SKM-1 (cell line): ENCODE measurements at regions not wholly inside any gene's neighbourhood (a gene's known extent, or its start where the extent isn't known, plus 50 kb on each side); places are given as distances from the start of the nearest gene placed in this dataset.
"Not testable (repeated sequence)": the region's sequence is repeated elsewhere in the genome, so short reads cannot be mapped to it uniquely, and the experiment has no call there.

Experiments used
- DNase-seq: peaks from one replicate; lab custom pipeline; 2025; ENCODE audit not compliant: unreplicated experiment; lab: John Stamatoyannopoulos, UW

GRCh38 chr15:96053781-96054428, 276.6 kb upstream of the NR2F2 start:
- no peak for DNase-seq

GRCh38 chr15:96054621-96055020, 275.9 kb upstream of the NR2F2 start:
- no peak for DNase-seq

- no peak for DNase-seq
Observed at GRCh38 chr15:96058103-96058851, 272.2 kb upstream of the NR2F2 start.

GRCh38 chr15:96058852-96059103, 271.7 kb upstream of the NR2F2 start:
- not testable (repeated sequence) for DNase-seq

- DNase-seq, result not testable (repeated sequence)
Observed at GRCh38 chr15:96060591-96060990, 269.9 kb upstream of the NR2F2 start.

GRCh38 chr15:96064351-96064756, 266.1 kb upstream of the NR2F2 start:
- no peak for DNase-seq

GRCh38 chr15:96066126-96066525, 264.4 kb upstream of the NR2F2 start:
- no peak for DNase-seq

GRCh38 chr15:96066852-96067495, 263.5 kb upstream of the NR2F2 start:
- no peak for DNase-seq

- DNase-seq, result no peak
Observed at GRCh38 chr15:96067677-96068076, 262.8 kb upstream of the NR2F2 start.

GRCh38 chr15:96068897-96069296, 261.6 kb upstream of the NR2F2 start:
- no peak for DNase-seq

- DNase-seq, result no peak
Observed at GRCh38 chr15:96070636-96071035, 259.9 kb upstream of the NR2F2 start.

GRCh38 chr15:96072821-96073220, 257.7 kb upstream of the NR2F2 start:
- DNase-seq, result no peak

- no peak for DNase-seq
Observed at GRCh38 chr15:96073908-96074307, 256.6 kb upstream of the NR2F2 start.

GRCh38 chr15:96075895-96076294, 254.6 kb upstream of the NR2F2 start:
- no peak for DNase-seq

- DNase-seq, result no peak
Observed at GRCh38 chr15:96076350-96076749, 254.2 kb upstream of the NR2F2 start.

GRCh38 chr15:96079041-96079440, 251.5 kb upstream of the NR2F2 start:
- no peak for DNase-seq

- no peak for DNase-seq
Observed at GRCh38 chr15:96079882-96080281, 250.6 kb upstream of the NR2F2 start.

GRCh38 chr15:96086164-96086563, 244.3 kb upstream of the NR2F2 start:
- DNase-seq, result no peak

- no peak for DNase-seq
Observed at GRCh38 chr15:96087180-96087884, 243.2 kb upstream of the NR2F2 start.

GRCh38 chr15:96088650-96089049, 241.8 kb upstream of the NR2F2 start:
- DNase-seq, result no peak

- no peak for DNase-seq
Observed at GRCh38 chr15:96089405-96090058, 241.0 kb upstream of the NR2F2 start.
